A673 (cell line): ENCODE measurements at regions not wholly inside any gene's neighbourhood (a gene's known extent, or its start where the extent isn't known, plus 50 kb on each side); places are given as distances from the start of the nearest gene placed in this dataset.

Experiments used
- BruUV-seq: library from RNA; stranded (reverse); fragments of 400-500 nt; replicated peaks from 2 replicates; lab custom pipeline; 2021; lab: Mats Ljungman, UMichigan
- CTCF ChIA-PET: fragments of 300-600 bp; sonication (Branson Sonifier 250); formaldehyde crosslinking; loops from one replicate; lab custom pipeline; 2022; ENCODE audit warnings: antibody characterized with exemption; lab: Charles Lee
- POLR2A ChIA-PET: fragments of 300-600 bp; sonication (Branson Sonifier 250); formaldehyde crosslinking; loops from one replicate; lab custom pipeline; 2022; ENCODE audit warnings: antibody characterized with exemption; ENCODE audit not compliant: low non-redundant PET; lab: Charles Lee
- DNase-seq: peaks from one replicate; pipeline ENCODE4 v3.0.0-alpha.2; 2015; ENCODE audit warnings: low spot score
- H3K27ac ChIP-seq: fragments of 200-600 bp; sonication (generic); 2 replicates; pipeline ENCODE4 v1.5.1; 2016; ENCODE audit warnings: mixed run types, low read depth, mild to moderate bottlenecking, mixed read lengths, antibody characterized with exemption, low read length; ENCODE audit not compliant: poor library complexity, severe bottlenecking
- H3K27me3 ChIP-seq: fragments of 200-600 bp; sonication (generic); replicated peaks from 2 replicates; pipeline ENCODE4 v1.6.1; 2017; ENCODE audit warnings: mixed run types, low read depth, mild to moderate bottlenecking, mixed read lengths, antibody characterized with exemption, low read length; ENCODE audit not compliant: insufficient read depth, poor library complexity
- H3K36me3 ChIP-seq: fragments of 200-600 bp; sonication (generic); 2 replicates; pipeline ENCODE4 v1.6.1; 2016; ENCODE audit warnings: mixed run types, mild to moderate bottlenecking, mixed read lengths, antibody characterized with exemption, low read length; ENCODE audit not compliant: insufficient read depth, poor library complexity, severe bottlenecking
- H3K4me1 ChIP-seq: fragments of 200-600 bp; sonication (generic); 2 replicates; pipeline ENCODE4 v1.6.1; 2017; ENCODE audit warnings: mixed run types, mild to moderate bottlenecking, mixed read lengths, antibody characterized with exemption, low read length; ENCODE audit not compliant: insufficient read depth, poor library complexity, severe bottlenecking
- H3K4me3 ChIP-seq: fragments of 200-600 bp; sonication (generic); 2 replicates; pipeline ENCODE4 v1.5.1; 2016; ENCODE audit warnings: low read depth, mixed run types, mild to moderate bottlenecking, mixed read lengths, low read length; ENCODE audit not compliant: poor library complexity, severe bottlenecking
- H3K9me3 ChIP-seq: fragments of 200-600 bp; sonication (generic); 2 replicates; pipeline ENCODE4 v1.6.1; 2016; ENCODE audit warnings: mixed run types, low read depth, mild to moderate bottlenecking, mixed read lengths, antibody characterized with exemption, low read length; ENCODE audit not compliant: poor library complexity, severe bottlenecking
- CTCF ChIP-seq: fragments of 300-800, 200-600 bp; sonication (generic); conservative IDR thresholded peaks from 2 replicates; pipeline ENCODE4 v1.5.1; 2017; ENCODE audit warnings: low read depth, mild to moderate bottlenecking, antibody characterized with exemption, low read length, moderate library complexity, mixed read lengths
- EZH2 ChIP-seq: fragments of 200-600 bp; sonication (generic); IDR thresholded peaks from 2 replicates; pipeline ENCODE4 v1.6.1; 2017; ENCODE audit warnings: borderline replicate concordance, low read depth, mild to moderate bottlenecking, mixed read lengths, antibody characterized with exemption, low read length; ENCODE audit not compliant: poor library complexity, severe bottlenecking
- intact Hi-C: fragments of 100-400 bp; cut with micrococcal nuclease; formaldehyde crosslinking; loops from one replicate; pipeline ENCODE4 v1.10.0; 2022; ENCODE audit not compliant: unreplicated experiment

- no peaks in the 10 kb centered on the region for H3K27me3 ChIP-seq
- H3K4me1 ChIP-seq = no peaks in the 10 kb centered on the region
- intact Hi-C loops = no loop called here
- BruUV-seq = no TSS peak
- no peaks in the 10 kb centered on the region for H3K36me3 ChIP-seq
- TF ChIP-seq CTCF (no peak), EZH2 (no peak)
- DNase-seq = no peak
- ChIA-PET CTCF (no interaction called here), POLR2A (no interaction called here)
- no peak overlapping the region for H3K4me3 ChIP-seq
- H3K9me3 ChIP-seq = no peaks in the 10 kb centered on the region
- H3K27ac ChIP-seq = no peak overlapping the region
Measured at GRCh38 chr4:79207281-79207680, 118.6 kb downstream of the NAA11 start.

GRCh38 chr4:79206660-79207059 is 119.2 kb downstream of the NAA11 start:
- CTCF ChIA-PET = no interaction called here
- H3K36me3 ChIP-seq = no peaks in the 10 kb centered on the region
- intact Hi-C loops = no loop called here
- no peaks in the 10 kb centered on the region for H3K9me3 ChIP-seq
- H3K4me1 ChIP-seq = no peaks in the 10 kb centered on the region
- POLR2A ChIA-PET = no interaction called here
- BruUV-seq = no TSS peak
- TF ChIP-seq EZH2 = no peak
- no peak for TF ChIP-seq CTCF
- H3K27ac ChIP-seq = no peak overlapping the region
- no peak for DNase-seq
- no peak overlapping the region for H3K4me3 ChIP-seq
- no peaks in the 10 kb centered on the region for H3K27me3 ChIP-seq

GRCh38 chr4:79205121-79205520 is 120.7 kb downstream of the NAA11 start:
- no peak for TF ChIP-seq EZH2
- TF ChIP-seq CTCF = no peak
- no TSS peak for BruUV-seq
- Histone ChIP-seq H3K9me3 (no peaks in the 10 kb centered on the region), H3K36me3 (no peaks in the 10 kb centered on the region), H3K4me1 (no peaks in the 10 kb centered on the region), H3K4me3 (no peak overlapping the region), H3K27ac (no peak overlapping the region), H3K27me3 (no peaks in the 10 kb centered on the region)
- POLR2A ChIA-PET = no interaction called here
- intact Hi-C loops = no loop called here
- no peak for DNase-seq
- CTCF ChIA-PET = no interaction called here
